K562 (cell line): ENCODE measurements at regions not wholly inside any gene's neighbourhood (a gene's known extent, or its start where the extent isn't known, plus 50 kb on each side); places are given as distances from the start of the nearest gene placed in this dataset.

Experiments used
- ATAC-seq: fragments of 200-7000 bp; cut with Tn5 transposase; 3 replicates; pipeline ENCODE4 v1.9.1; 2020; ENCODE audit warnings: moderate library complexity
- BruUV-seq: library from RNA; stranded (reverse); fragments of 400-500 nt; replicated peaks from 2 replicates; lab custom pipeline; 2021; lab: Mats Ljungman, UMichigan
- CTCF ChIA-PET: fragments of 300-600 bp; formaldehyde crosslinking; extraction: SDS; loops from one replicate; lab custom pipeline; 2021; ENCODE audit warnings: low intra/inter-chr PET ratio; lab: Yijun Ruan, JAX
- POLR2A ChIA-PET: fragments of 300-600, 350-650 bp; sonication (Branson Sonifier 250); formaldehyde crosslinking; extraction: SDS; loops from one replicate; lab custom pipeline; 2021; ENCODE audit warnings: antibody characterized with exemption, inconsistent platforms; lab: Yijun Ruan, JAX
- DNase-seq, 4 experiments: peaks; one replicate each; pipeline versions ENCODE4 v3.0.0 to v3.0.0-alpha.2; 2011 to 2018; ENCODE audit warnings: low spot score in 3 of 4, mixed read lengths in 3 of 4; ENCODE audit errors: extremely low read depth in 1 of 4
- FAIRE-seq: peaks from 2 replicates; lab custom pipeline; 2011; peaks lifted over from hg19 to GRCh38; lab: Jason Lieb, UNC
- H2AFZ ChIP-seq: 2 replicates; pipeline ENCODE4 v1.6.0; 2011; ENCODE audit warnings: low read depth, low read length, control low read depth, inconsistent platforms
- H3K27ac ChIP-seq: fragments of 200-600 bp; 3 replicates; pipeline ENCODE4 v1.8.0; 2011; ENCODE audit warnings: low read depth, mild to moderate bottlenecking, control low read depth, inconsistent platforms, low read length, moderate library complexity, mixed read lengths; ENCODE audit errors: extremely low read depth
- H3K27me3 ChIP-seq, 2 experiments: fragments of 300-600 bp in 1 of 2; 2 replicates in 1 of 2; 3 replicates in 1 of 2; pipeline versions ENCODE4 v1.6.0 to v1.8.0; 2011; ENCODE audit warnings: inconsistent platforms in 2 of 2, low read length in 2 of 2, mild to moderate bottlenecking in 1 of 2, mixed read lengths in 1 of 2, moderate library complexity in 1 of 2; ENCODE audit not compliant: control insufficient read depth in 2 of 2, insufficient read depth in 2 of 2
- H3K36me3 ChIP-seq: fragments of 300-600 bp; 3 replicates; pipeline ENCODE4 v1.8.0; 2011; ENCODE audit warnings: mild to moderate bottlenecking, low read length, inconsistent platforms; ENCODE audit not compliant: control insufficient read depth, insufficient read depth
- H3K4me1 ChIP-seq, 2 experiments: fragments of 200-600 bp in 1 of 2; replicated peaks in 1 of 2; 2 replicates in 1 of 2; 3 replicates in 1 of 2; pipeline versions ENCODE4 v1.5.1 to v1.8.0; 2011; ENCODE audit warnings: inconsistent platforms in 2 of 2, low read length in 2 of 2, mild to moderate bottlenecking in 1 of 2, mixed read lengths in 1 of 2, moderate library complexity in 1 of 2; ENCODE audit not compliant: control insufficient read depth in 2 of 2, insufficient read depth in 2 of 2
- H3K4me2 ChIP-seq: 2 replicates; pipeline ENCODE4 v1.6.1; 2011; ENCODE audit warnings: low read length, control low read depth, inconsistent platforms, mixed read lengths; ENCODE audit not compliant: insufficient read depth
- H3K4me3 ChIP-seq: fragments of 200-600 bp; sonication (generic), shearing (Covaris generic); 2 replicates; pipeline ENCODE4 v1.5.1; 2016; ENCODE audit warnings: control low read depth, inconsistent platforms
- H3K79me2 ChIP-seq: fragments of 200-600 bp; 3 replicates; pipeline ENCODE4 v1.8.0; 2011; ENCODE audit warnings: low read length, inconsistent platforms; ENCODE audit not compliant: control insufficient read depth, insufficient read depth
- H3K9ac ChIP-seq, 2 experiments: 2 replicates each; pipeline versions ENCODE4 v1.6.0 to v1.6.1; 2011; ENCODE audit warnings: low read depth in 2 of 2, low read length in 2 of 2, control low read depth in 1 of 2, inconsistent platforms in 1 of 2, mild to moderate bottlenecking in 1 of 2, mixed read lengths in 1 of 2; ENCODE audit not compliant: insufficient read depth in 1 of 2
- H3K9me1 ChIP-seq: one replicate; pipeline ENCODE4 v1.6.0; 2011; ENCODE audit warnings: inconsistent platforms, mild to moderate bottlenecking, low read length, moderate library complexity; ENCODE audit not compliant: control insufficient read depth, insufficient read depth
- H3K9me3 ChIP-seq: replicated peaks from 2 replicates; pipeline ENCODE4 v1.5.1; 2011; ENCODE audit warnings: low read depth, low read length, inconsistent platforms; ENCODE audit not compliant: control insufficient read depth, insufficient read depth
- H4K20me1 ChIP-seq: replicated peaks from 2 replicates; pipeline ENCODE4 v1.6.1; 2011; ENCODE audit warnings: low read length, inconsistent platforms, mixed read lengths; ENCODE audit not compliant: control insufficient read depth, insufficient read depth
- ARID1B ChIP-seq: fragments of 450-650 bp; IDR thresholded peaks from 2 replicates; pipeline ENCODE4 v1.6.1; 2016; ENCODE audit warnings: antibody characterized with exemption, mild to moderate bottlenecking, inconsistent platforms
- BCL6 ChIP-seq: fragments of 250-450 bp; sonication (Bioruptor Pico); IDR thresholded peaks from 2 replicates; pipeline ENCODE4 v1.4.0; 2020
- CHAMP1 ChIP-seq: fragments of 450-650 bp; IDR thresholded peaks from 2 replicates; pipeline ENCODE4 v1.6.1; 2016; ENCODE audit warnings: mild to moderate bottlenecking
- CHCHD3 ChIP-seq: fragments of 250-450 bp; sonication (Bioruptor Pico); IDR thresholded peaks from 2 replicates; pipeline ENCODE4 v2.1.2; 2022; ENCODE audit warnings: mild to moderate bottlenecking
- GABPB2 ChIP-seq: fragments of 250-450 bp; sonication (Bioruptor Pico); conservative IDR thresholded peaks from 2 replicates; pipeline ENCODE4 v1.5.1; 2021; ENCODE audit warnings: mild to moderate bottlenecking
- HMG20B ChIP-seq: fragments of 250-450 bp; sonication (Bioruptor Pico); IDR thresholded peaks from 2 replicates; pipeline ENCODE4 v1.5.0; 2021; ENCODE audit warnings: mild to moderate bottlenecking
- ILK ChIP-seq: fragments of 450-650 bp; IDR thresholded peaks from 2 replicates; pipeline ENCODE4 v1.6.1; 2016; ENCODE audit warnings: missing genetic modification characterization, low read depth, mild to moderate bottlenecking, missing compliant biosample characterization, moderate library complexity, borderline replicate concordance
- PML ChIP-seq: IDR thresholded peaks from 2 replicates; pipeline ENCODE4 v1.6.1; 2012; ENCODE audit warnings: low read length, inconsistent platforms
- TEAD4 ChIP-seq, 2 experiments: sonication (generic) in 1 of 2; formaldehyde crosslinking in 1 of 2; IDR thresholded peaks; 2 replicates each; pipeline versions ENCODE4 v1.6.1 to v1.8.0; 2012 to 2022; ENCODE audit warnings: borderline replicate concordance in 1 of 2, inconsistent platforms in 1 of 2, low read length in 1 of 2, mild to moderate bottlenecking in 1 of 2, missing genetic modification reagents in 1 of 2
- TRIM24 ChIP-seq, 2 experiments: fragments of 450-650 bp; IDR thresholded peaks; 2 replicates each; pipeline ENCODE4 v1.6.1; 2016
- ZNF445 ChIP-seq: fragments of 250-450 bp; sonication (Bioruptor Pico); IDR thresholded peaks from 2 replicates; pipeline ENCODE4 v1.4.0; 2020; ENCODE audit warnings: low read depth, mild to moderate bottlenecking, moderate library complexity
- WGBS: fragments of 100-300 bp; shearing (Covaris generic); methylation state at CpG from one replicate; pipeline ENCODE4 v1.1.6; 2016; ENCODE audit warnings: low coverage, mixed read lengths; ENCODE audit not compliant: insufficient coverage; ENCODE audit errors: missing lambda C conversion rate; 5-methylcytosine and 5-hydroxymethylcytosine counted together
- in situ Hi-C: fragments of 300-500 bp; cut with MboI; formaldehyde crosslinking; loops from 4 replicates; pipeline ENCODE4 v1.15.0; 2018; ENCODE audit warnings: inconsistent platforms, mixed read lengths
- intact Hi-C: fragments of 100-400 bp; cut with micrococcal nuclease; formaldehyde crosslinking; loops from 2 replicates; pipeline ENCODE4 v1.14.2; 2022
- TF ChIP-seq, protein P1 (sequence below): sonication (generic); formaldehyde crosslinking; IDR thresholded peaks from 2 replicates; pipeline ENCODE4 v1.8.1; 2022; ENCODE audit warnings: missing genetic modification reagents
- TF ChIP-seq, protein P2 (sequence below), 2 experiments: fragments of 450-650 bp in 1 of 2; sonication (generic) in 1 of 2; formaldehyde crosslinking in 1 of 2; IDR thresholded peaks in 1 of 2; conservative IDR thresholded peaks in 1 of 2; 2 replicates each; pipeline versions ENCODE4 v1.6.1 to v1.8.1; 2016 to 2023; ENCODE audit warnings: mild to moderate bottlenecking in 2 of 2, moderate library complexity in 2 of 2, inconsistent platforms in 1 of 2, missing genetic modification reagents in 1 of 2

GRCh38 chr6:86154852-86155251 lies 512.2 kb upstream of the SYNCRIP start:
- Histone ChIP-seq H3K79me2 (no peaks in the 10 kb centered on the region), H3K4me1 (no peaks in the 10 kb centered on the region), H3K9ac (no peak overlapping the region), H3K9me3 (no peaks in the 10 kb centered on the region; the same call in 1 of the 2 replicates), H3K4me2 (no peak overlapping the region), H4K20me1 (no peaks in the 10 kb centered on the region), H2AFZ (no peak overlapping the region), H3K4me3 (no peak overlapping the region), H3K9me1 (no peaks in the 10 kb centered on the region), H3K27me3 (no peaks in the 10 kb centered on the region), H3K27ac (no peak overlapping the region), H3K36me3 (no peaks in the 10 kb centered on the region)
- no peak for TF ChIP-seq ILK (tag)
- in situ Hi-C loops (no loop called here), intact Hi-C loops (no loop called here)
- ATAC-seq (no peak), FAIRE-seq (no peak), DNase-seq (no peak)
- CTCF ChIA-PET: no interaction called here
- POLR2A ChIA-PET: no interaction called here
- no TSS peak for BruUV-seq

- ATAC-seq: no peak
- DNase-seq: no peak
- ChIA-PET CTCF (no interaction called here), POLR2A (no interaction called here)
- no peak overlapping the region for H3K9ac ChIP-seq
- H3K4me2 ChIP-seq: no peak overlapping the region
- H3K9me1 ChIP-seq: no peaks in the 10 kb centered on the region
- intact Hi-C loops: no loop called here
- no peak for FAIRE-seq
- in situ Hi-C loops: no loop called here
- no peak overlapping the region for H3K4me3 ChIP-seq
- no peaks in the 10 kb centered on the region for H3K27me3 ChIP-seq
- H4K20me1 ChIP-seq: no peaks in the 10 kb centered on the region
- H3K27ac ChIP-seq: no peak overlapping the region
- no peaks in the 10 kb centered on the region for H3K79me2 ChIP-seq
- H3K9me3 ChIP-seq: no peaks in the 10 kb centered on the region; the same call in 1 of the 2 replicates
- no peaks in the 10 kb centered on the region for H3K36me3 ChIP-seq
- no peak overlapping the region for H2AFZ ChIP-seq
- no peaks in the 10 kb centered on the region for H3K4me1 ChIP-seq
- WGBS: 0% methylated on average over 3 of the region's 3 CpGs
- BruUV-seq: no TSS peak
- TF ChIP-seq ZNF445 (CRISPR knock-in tag) (no peak), GABPB2 (no peak), TEAD4 (IDR thresholded peaks at IDR 0.05; ENCODE audit: low read length) (no peak), TEAD4 (CRISPR knock-in tag; IDR thresholded peaks at IDR 0.05; ENCODE audit: borderline replicate concordance) (no peak), HMG20B (CRISPR knock-in tag) (no peak), PML (no peak), CHAMP1 (no peak), CHCHD3 (CRISPR knock-in tag) (no peak), BCL6 (CRISPR knock-in tag) (no peak), ARID1B (no peak), TRIM24 (IDR thresholded peaks at IDR 0.05) (no peak)
- TF ChIP-seq, protein P1, sequence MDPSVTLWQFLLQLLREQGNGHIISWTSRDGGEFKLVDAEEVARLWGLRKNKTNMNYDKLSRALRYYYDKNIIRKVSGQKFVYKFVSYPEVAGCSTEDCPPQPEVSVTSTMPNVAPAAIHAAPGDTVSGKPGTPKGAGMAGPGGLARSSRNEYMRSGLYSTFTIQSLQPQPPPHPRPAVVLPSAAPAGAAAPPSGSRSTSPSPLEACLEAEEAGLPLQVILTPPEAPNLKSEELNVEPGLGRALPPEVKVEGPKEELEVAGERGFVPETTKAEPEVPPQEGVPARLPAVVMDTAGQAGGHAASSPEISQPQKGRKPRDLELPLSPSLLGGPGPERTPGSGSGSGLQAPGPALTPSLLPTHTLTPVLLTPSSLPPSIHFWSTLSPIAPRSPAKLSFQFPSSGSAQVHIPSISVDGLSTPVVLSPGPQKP (CRISPR knock-in tag): no peak
- TF ChIP-seq, protein P2, sequence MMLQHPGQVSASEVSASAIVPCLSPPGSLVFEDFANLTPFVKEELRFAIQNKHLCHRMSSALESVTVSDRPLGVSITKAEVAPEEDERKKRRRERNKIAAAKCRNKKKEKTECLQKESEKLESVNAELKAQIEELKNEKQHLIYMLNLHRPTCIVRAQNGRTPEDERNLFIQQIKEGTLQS (IDR thresholded peaks at IDR 0.05): no peak
- TF ChIP-seq, protein P2 (CRISPR knock-in tag; conservative IDR thresholded peaks at IDR 0.05): no peak
Measured at GRCh38 chr6:86153521-86153920, 510.8 kb upstream of the SYNCRIP start.
